ENCODE measurements at regions not wholly inside any gene's neighbourhood (a gene's known extent, or its start where the extent isn't known, plus 50 kb on each side); places are given as distances from the start of the nearest gene placed in this dataset.
A peak's percentile ranks its signal among the peaks of the same experiment; 100 is the strongest.

DNA sequence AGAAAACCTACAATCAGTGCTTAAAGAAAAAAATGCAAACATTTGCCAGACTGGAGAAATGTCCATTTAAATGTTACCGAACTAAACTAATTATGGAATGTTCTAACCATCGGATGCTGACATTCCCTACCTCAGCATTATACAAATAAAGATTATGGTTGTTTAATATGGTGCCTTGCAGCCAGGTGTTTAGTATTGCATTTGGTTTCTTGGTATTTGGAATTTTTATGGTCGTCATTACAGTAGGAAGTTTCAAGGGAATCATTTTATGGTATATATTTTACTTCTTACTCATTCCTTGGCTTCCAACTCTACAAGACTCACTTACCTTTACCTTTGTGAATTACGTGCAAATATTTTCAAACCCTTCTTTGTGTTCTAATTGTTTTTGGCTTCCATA lies 103.1 kb upstream of the PNPLA4 start:
- Mint-ChIP-seq H3K9me3 (peaks cover 0 to 2% (median 0%) of the 10 kb centered on the region in 8 donors), H3K4me3 (no peak overlapping the region), H3K27me3 (peaks cover 0 to 2% of the 10 kb centered on the region in 2 donors), H3K4me1 (no peaks in the 10 kb centered on the region), H3K27ac (no peak overlapping the region), H3K36me3 (peaks cover 0 to 4% of the 10 kb centered on the region in 2 donors)
- CTCF ChIA-PET (ENCODE audit: partially characterized antibody), result no interaction called here
- H3K36me3 ChIP-seq (ENCODE audit: insufficient read depth, low read length), result no peaks in the 10 kb centered on the region
- no peaks in the 10 kb centered on the region for H3K4me1 ChIP-seq (ENCODE audit: insufficient read depth, low read length)
- no peak overlapping the region for H3K27ac ChIP-seq (ENCODE audit: low read depth, low read length)
- H3K4me3 ChIP-seq (ENCODE audit: low read length in 2 of 2), result no peak overlapping the region
- no peaks in the 10 kb centered on the region for H3K27me3 ChIP-seq (ENCODE audit: insufficient read depth, low read length)
- DNase-seq, result no peak
- POLR2A ChIA-PET (ENCODE audit: partially characterized antibody), result no interaction called here
- intact Hi-C loops (cut with micrococcal nuclease), result no loop called here
- H3K9me3 ChIP-seq (ENCODE audit: control insufficient read depth in 1 of 2, low read length in 2 of 2), result no peaks in the 10 kb centered on the region

GRCh38 chrX:8027827-8028226 lies 100.6 kb upstream of the PNPLA4 start:
- H3K9me3 ChIP-seq (ENCODE audit: control insufficient read depth in 1 of 2, low read length in 2 of 2), result no peaks in the 10 kb centered on the region
- Mint-ChIP-seq H3K27me3 (peaks cover 0 to 2% of the 10 kb centered on the region in 2 donors), H3K4me3 (no peak overlapping the region), H3K27ac (no peak overlapping the region), H3K36me3 (peaks cover 0 to 4% of the 10 kb centered on the region in 2 donors), H3K4me1 (no peaks in the 10 kb centered on the region), H3K9me3 (peaks cover 0 to 3% (median 0%) of the 10 kb centered on the region in 8 donors)
- ChIA-PET CTCF (ENCODE audit: partially characterized antibody) (no interaction called here), POLR2A (ENCODE audit: partially characterized antibody) (no interaction called here)
- H3K36me3 ChIP-seq (ENCODE audit: insufficient read depth, low read length), result no peaks in the 10 kb centered on the region
- H3K4me3 ChIP-seq (ENCODE audit: low read length in 2 of 2), result no peak overlapping the region
- H3K4me1 ChIP-seq (ENCODE audit: insufficient read depth, low read length), result no peaks in the 10 kb centered on the region
- no peak overlapping the region for H3K27ac ChIP-seq (ENCODE audit: low read depth, low read length)
- H3K27me3 ChIP-seq (ENCODE audit: insufficient read depth, low read length), result no peaks in the 10 kb centered on the region
- no peak for DNase-seq
- intact Hi-C loops (cut with micrococcal nuclease), result no loop called here

DNA sequence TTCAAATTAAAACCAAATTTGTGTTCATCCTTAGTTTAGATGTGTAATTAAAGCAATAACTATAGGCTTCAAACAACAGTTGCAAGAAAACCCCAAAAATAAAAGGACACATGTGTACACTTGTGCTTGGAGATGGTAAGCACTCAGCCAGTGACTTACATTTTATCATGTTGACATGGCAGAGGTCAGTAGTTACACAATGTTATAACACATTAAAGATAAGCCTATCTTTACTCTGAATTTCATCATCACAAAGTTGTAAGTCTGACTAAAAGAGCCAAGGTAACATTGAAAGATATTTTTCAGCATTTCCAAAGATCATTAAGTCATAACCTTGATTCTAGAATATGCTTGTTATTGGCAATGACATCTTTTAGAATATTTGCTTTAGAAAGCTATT lies 98.5 kb upstream of the PNPLA4 start:
- POLR2A ChIA-PET (ENCODE audit: partially characterized antibody), result no interaction called here
- CTCF ChIA-PET (ENCODE audit: partially characterized antibody), result no interaction called here

GRCh38 chrX:8018934-8019333 lies 91.7 kb upstream of the PNPLA4 start:
- DNase-seq, result no peak
- intact Hi-C loops (cut with micrococcal nuclease), result no loop called here
- Mint-ChIP-seq H3K27ac (no peak overlapping the region), H3K27me3 (no peaks in the 10 kb centered on the region), H3K36me3 (no peaks in the 10 kb centered on the region), H3K4me1 (no peaks in the 10 kb centered on the region), H3K9me3 (peaks cover 0 to 4% (median 0%) of the 10 kb centered on the region in 8 donors), H3K4me3 (no peak overlapping the region)
- no peaks in the 10 kb centered on the region for H3K9me3 ChIP-seq (ENCODE audit: control insufficient read depth in 1 of 2, low read length in 2 of 2)
- H3K27me3 ChIP-seq (ENCODE audit: insufficient read depth, low read length), result no peaks in the 10 kb centered on the region
- H3K4me1 ChIP-seq (ENCODE audit: insufficient read depth, low read length), result no peaks in the 10 kb centered on the region
- H3K4me3 ChIP-seq (ENCODE audit: low read length in 2 of 2), result no peak overlapping the region
- ChIA-PET POLR2A (ENCODE audit: partially characterized antibody) (no interaction called here), CTCF (ENCODE audit: partially characterized antibody) (interaction anchor here (1.7 kb wide), 1 partner anchor 25 kb away, joined by 4 read pairs; no protein-coding TSS in a partner anchor)
- no peaks in the 10 kb centered on the region for H3K36me3 ChIP-seq (ENCODE audit: insufficient read depth, low read length)
- no peak overlapping the region for H3K27ac ChIP-seq (ENCODE audit: low read depth, low read length)

More for the DNA sequence above, 98.5 kb upstream of the PNPLA4 start:
- DNase-seq, result no peak
- Histone ChIP-seq H3K27ac (ENCODE audit: low read depth, low read length) (no peak overlapping the region), H3K27me3 (ENCODE audit: insufficient read depth, low read length) (no peaks in the 10 kb centered on the region), H3K36me3 (ENCODE audit: insufficient read depth, low read length) (no peaks in the 10 kb centered on the region), H3K9me3 (ENCODE audit: control insufficient read depth in 1 of 2, low read length in 2 of 2) (no peaks in the 10 kb centered on the region), H3K4me1 (ENCODE audit: insufficient read depth, low read length) (no peaks in the 10 kb centered on the region), H3K4me3 (ENCODE audit: low read length in 2 of 2) (no peak overlapping the region)
- no peaks in the 10 kb centered on the region for H3K4me1 Mint-ChIP-seq
- peaks cover 0 to 3% (median 0%) of the 10 kb centered on the region in 8 donors for H3K9me3 Mint-ChIP-seq
- H3K36me3 Mint-ChIP-seq, result peaks cover 0 to 4% of the 10 kb centered on the region in 2 donors
- no peaks in the 10 kb centered on the region for H3K27me3 Mint-ChIP-seq
- intact Hi-C loops (cut with micrococcal nuclease), result no loop called here
- H3K4me3 Mint-ChIP-seq, result no peak overlapping the region
- no peak overlapping the region for H3K27ac Mint-ChIP-seq

DNA sequence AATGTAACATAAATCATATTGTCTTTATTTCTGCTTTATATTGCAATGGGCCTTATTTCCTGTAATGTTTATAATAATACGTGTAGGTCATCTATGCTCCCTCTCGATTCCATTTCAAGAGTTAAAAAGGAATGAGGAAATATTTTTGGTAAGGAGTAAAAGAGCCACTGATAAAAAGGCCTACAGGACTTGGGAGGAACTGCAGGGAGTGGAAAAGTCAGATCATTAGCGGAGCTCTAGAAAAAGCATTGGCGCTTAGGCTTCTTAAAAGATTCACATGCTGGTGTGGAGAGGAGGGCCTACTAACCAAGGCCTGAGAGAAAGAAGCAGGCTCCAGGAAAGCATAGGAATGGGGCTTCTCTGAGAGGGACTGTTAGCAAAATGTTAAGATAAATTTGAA lies 82.9 kb upstream of the PNPLA4 start:
- H3K36me3 ChIP-seq (ENCODE audit: insufficient read depth, low read length), result no peaks in the 10 kb centered on the region
- no peak for DNase-seq
- Mint-ChIP-seq H3K4me1 (no peaks in the 10 kb centered on the region), H3K9me3 (no peaks in the 10 kb centered on the region), H3K36me3 (no peaks in the 10 kb centered on the region), H3K4me3 (no peak overlapping the region), H3K27ac (no peak overlapping the region), H3K27me3 (no peaks in the 10 kb centered on the region)
- POLR2A ChIA-PET (ENCODE audit: partially characterized antibody), result no interaction called here
- no peaks in the 10 kb centered on the region for H3K27me3 ChIP-seq (ENCODE audit: insufficient read depth, low read length)
- no peak overlapping the region for H3K27ac ChIP-seq (ENCODE audit: low read depth, low read length)
- no peak overlapping the region for H3K4me3 ChIP-seq (ENCODE audit: low read length in 2 of 2)
- intact Hi-C loops (cut with micrococcal nuclease), result no loop called here
- CTCF ChIA-PET (ENCODE audit: partially characterized antibody), result no interaction called here
- no peaks in the 10 kb centered on the region for H3K4me1 ChIP-seq (ENCODE audit: insufficient read depth, low read length)
- no peaks in the 10 kb centered on the region for H3K9me3 ChIP-seq (ENCODE audit: control insufficient read depth in 1 of 2, low read length in 2 of 2)

- Histone ChIP-seq H3K9me3 (ENCODE audit: control insufficient read depth in 1 of 2, low read length in 2 of 2) (no peaks in the 10 kb centered on the region), H3K36me3 (ENCODE audit: insufficient read depth, low read length) (no peaks in the 10 kb centered on the region), H3K4me1 (ENCODE audit: insufficient read depth, low read length) (no peaks in the 10 kb centered on the region), H3K4me3 (ENCODE audit: low read length in 2 of 2) (no peak overlapping the region), H3K27ac (ENCODE audit: low read depth, low read length) (no peak overlapping the region), H3K27me3 (ENCODE audit: insufficient read depth, low read length) (no peaks in the 10 kb centered on the region)
- CTCF ChIA-PET (ENCODE audit: partially characterized antibody), result interaction anchor here (1.0 kb wide), 1 partner anchor 11 kb away, joined by 3 read pairs; no protein-coding TSS in a partner anchor
- Mint-ChIP-seq H3K9me3 (peaks cover 0 to 2% (median 0%) of the 10 kb centered on the region in 8 donors), H3K27ac (no peak overlapping the region), H3K27me3 (no peaks in the 10 kb centered on the region), H3K4me1 (no peaks in the 10 kb centered on the region), H3K36me3 (no peaks in the 10 kb centered on the region), H3K4me3 (peak overlapping the region in 2 of 8 donors; percentile 3 to 55)
- DNase-seq, result no peak
- intact Hi-C loops (cut with micrococcal nuclease), result no loop called here
- POLR2A ChIA-PET (ENCODE audit: partially characterized antibody), result no interaction called here
Measured at GRCh38 chrX:8005678-8006347, 78.6 kb upstream of the PNPLA4 start.

DNA sequence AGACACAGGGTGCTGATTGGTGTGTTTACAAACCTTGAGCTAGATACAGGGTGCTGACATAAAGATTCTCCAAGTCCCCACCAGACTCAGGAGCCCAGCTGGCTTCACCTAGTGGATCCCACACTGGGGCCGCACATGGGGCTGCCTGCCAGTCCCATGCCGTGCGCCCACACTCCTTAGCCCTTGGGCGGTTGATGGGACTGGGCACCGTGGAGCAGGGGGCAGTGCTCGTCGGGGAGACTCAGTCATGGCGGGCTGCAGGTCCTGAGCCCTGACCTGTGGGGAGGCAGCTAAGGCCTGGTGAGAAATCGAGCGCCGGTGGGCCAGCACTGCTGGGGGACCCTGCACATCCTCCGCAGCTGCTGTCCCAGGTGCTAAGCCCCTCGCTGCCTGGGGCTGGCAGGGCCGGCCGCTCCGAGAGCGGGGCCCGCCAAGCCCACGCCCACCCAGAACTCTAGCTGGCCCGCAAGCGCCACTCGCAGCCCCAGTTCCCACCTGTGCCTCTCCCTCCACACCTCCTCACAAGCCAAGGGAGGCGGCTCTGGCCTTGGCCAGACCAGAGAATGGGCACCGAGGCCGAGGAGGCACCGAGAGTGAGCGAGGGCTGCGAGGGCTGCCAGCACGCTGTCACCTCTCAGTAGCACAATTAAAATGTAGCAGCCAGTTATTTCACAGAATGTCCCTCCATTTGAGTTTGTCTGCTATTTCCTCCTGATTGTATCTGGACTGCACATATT lies 76.1 kb upstream of the PNPLA4 start:
- no peaks in the 10 kb centered on the region for H3K36me3 ChIP-seq (ENCODE audit: insufficient read depth, low read length)
- no peaks in the 10 kb centered on the region for H3K27me3 Mint-ChIP-seq
- POLR2A ChIA-PET (ENCODE audit: partially characterized antibody), result no interaction called here
- H3K27ac ChIP-seq (ENCODE audit: low read depth, low read length), result no peak overlapping the region
- intact Hi-C loops (cut with micrococcal nuclease), result no loop called here
- no peak overlapping the region for H3K4me3 ChIP-seq (ENCODE audit: low read length in 2 of 2)
- H3K4me3 Mint-ChIP-seq, result no peak overlapping the region
- CTCF ChIA-PET (ENCODE audit: partially characterized antibody), result no interaction called here
- H3K9me3 ChIP-seq (ENCODE audit: control insufficient read depth in 1 of 2, low read length in 2 of 2), result no peaks in the 10 kb centered on the region
- no peaks in the 10 kb centered on the region for H3K27me3 ChIP-seq (ENCODE audit: insufficient read depth, low read length)
- H3K4me1 Mint-ChIP-seq, result no peaks in the 10 kb centered on the region
- H3K36me3 Mint-ChIP-seq, result no peaks in the 10 kb centered on the region
- no peak for DNase-seq
- no peaks in the 10 kb centered on the region for H3K4me1 ChIP-seq (ENCODE audit: insufficient read depth, low read length)
- no peak overlapping the region for H3K27ac Mint-ChIP-seq
- H3K9me3 Mint-ChIP-seq, result peaks cover 0 to 4% (median under 1%) of the 10 kb centered on the region in 8 donors
